Transverse colon (tissue), 4 donors: ENCODE measurements at regions not wholly inside any gene's neighbourhood (a gene's known extent, or its start where the extent isn't known, plus 50 kb on each side); places are given as distances from the start of the nearest gene placed in this dataset.

Source experiments
- EP300 ChIP-seq: sonication (generic); formaldehyde crosslinking; IDR thresholded peaks from one replicate; pipeline ENCODE4 v1.6.1; 2017; ENCODE audit warnings: antibody characterized with exemption, low read depth
- POLR2A ChIP-seq: fragments of 450-650 bp; IDR thresholded peaks from one replicate; pipeline ENCODE4 v1.6.1; 2016; ENCODE audit warnings: antibody characterized with exemption, mild to moderate bottlenecking, moderate library complexity
- POLR2AphosphoS5 ChIP-seq, 3 donors: sonication (generic); formaldehyde crosslinking; IDR thresholded peaks; one replicate each; pipeline ENCODE4 v1.6.1; 2016; ENCODE audit warnings: antibody characterized with exemption in 3 of 3
- TF ChIP-seq, protein P1 (sequence below), 5 experiments: fragments of 200-600 bp in 3 of 5; fragments of 450-650 bp in 2 of 5; sonication (generic) in 3 of 5; IDR thresholded peaks; 1 replicate in 2 of 5; 2 replicates in 3 of 5; pipeline ENCODE4 v1.5.1; 2016 to 2017; ENCODE audit warnings: antibody characterized with exemption in 5 of 5, inconsistent platforms in 3 of 5, mild to moderate bottlenecking in 2 of 5, moderate library complexity in 1 of 5

DNA sequence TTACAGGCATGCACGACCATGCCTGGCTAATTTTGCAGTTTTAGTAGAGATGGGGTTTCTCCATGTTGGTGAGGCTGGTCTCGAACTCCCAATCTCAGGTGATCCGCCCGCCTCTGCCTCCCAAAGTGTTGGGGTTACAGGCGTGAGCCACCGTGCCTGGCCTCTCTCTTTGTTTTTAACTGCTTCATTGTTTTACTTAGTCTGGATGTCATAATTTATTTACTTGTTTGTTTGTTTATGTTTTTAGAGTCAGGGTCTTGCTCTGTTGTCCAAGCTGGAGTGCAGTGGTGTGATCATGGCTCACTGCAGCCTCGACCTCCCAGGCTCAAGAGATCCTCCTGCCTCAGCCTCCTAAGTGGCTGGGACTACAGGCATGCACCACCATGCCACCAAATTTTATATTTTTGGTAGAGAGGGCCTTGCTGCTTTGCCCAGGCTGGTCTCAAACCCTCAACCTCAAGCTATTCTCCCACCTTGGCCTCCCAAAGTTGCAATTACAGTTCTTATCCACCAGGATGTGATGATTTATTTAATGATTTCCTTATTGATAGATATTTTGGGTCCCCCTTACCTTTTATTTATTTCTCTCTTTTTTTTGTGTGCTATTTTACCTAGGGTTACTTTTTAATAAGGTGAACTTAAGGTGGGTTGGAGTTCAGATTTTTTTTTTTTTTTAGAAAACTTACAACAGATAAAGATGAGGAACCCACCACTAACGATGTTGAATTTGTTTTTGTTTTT lies 52.6 kb upstream of the ADA2 start:
- TF ChIP-seq, protein P1, sequence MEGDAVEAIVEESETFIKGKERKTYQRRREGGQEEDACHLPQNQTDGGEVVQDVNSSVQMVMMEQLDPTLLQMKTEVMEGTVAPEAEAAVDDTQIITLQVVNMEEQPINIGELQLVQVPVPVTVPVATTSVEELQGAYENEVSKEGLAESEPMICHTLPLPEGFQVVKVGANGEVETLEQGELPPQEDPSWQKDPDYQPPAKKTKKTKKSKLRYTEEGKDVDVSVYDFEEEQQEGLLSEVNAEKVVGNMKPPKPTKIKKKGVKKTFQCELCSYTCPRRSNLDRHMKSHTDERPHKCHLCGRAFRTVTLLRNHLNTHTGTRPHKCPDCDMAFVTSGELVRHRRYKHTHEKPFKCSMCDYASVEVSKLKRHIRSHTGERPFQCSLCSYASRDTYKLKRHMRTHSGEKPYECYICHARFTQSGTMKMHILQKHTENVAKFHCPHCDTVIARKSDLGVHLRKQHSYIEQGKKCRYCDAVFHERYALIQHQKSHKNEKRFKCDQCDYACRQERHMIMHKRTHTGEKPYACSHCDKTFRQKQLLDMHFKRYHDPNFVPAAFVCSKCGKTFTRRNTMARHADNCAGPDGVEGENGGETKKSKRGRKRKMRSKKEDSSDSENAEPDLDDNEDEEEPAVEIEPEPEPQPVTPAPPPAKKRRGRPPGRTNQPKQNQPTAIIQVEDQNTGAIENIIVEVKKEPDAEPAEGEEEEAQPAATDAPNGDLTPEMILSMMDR (IDR thresholded peaks at IDR 0.05), result peak in 1 of 5 experiments; percentile 12
- no peak for TF ChIP-seq POLR2A
- no peak for TF ChIP-seq EP300
- no peak for TF ChIP-seq POLR2AphosphoS5 (IDR thresholded peaks at IDR 0.05)
